ENCODE measurements at regions not wholly inside any gene's neighbourhood (a gene's known extent, or its start where the extent isn't known, plus 50 kb on each side); places are given as distances from the start of the nearest gene placed in this dataset.

GRCh38 chr3:88984832-88985231, 122.6 kb upstream of the EPHA3 start:
- TF ChIP-seq, protein P1, sequence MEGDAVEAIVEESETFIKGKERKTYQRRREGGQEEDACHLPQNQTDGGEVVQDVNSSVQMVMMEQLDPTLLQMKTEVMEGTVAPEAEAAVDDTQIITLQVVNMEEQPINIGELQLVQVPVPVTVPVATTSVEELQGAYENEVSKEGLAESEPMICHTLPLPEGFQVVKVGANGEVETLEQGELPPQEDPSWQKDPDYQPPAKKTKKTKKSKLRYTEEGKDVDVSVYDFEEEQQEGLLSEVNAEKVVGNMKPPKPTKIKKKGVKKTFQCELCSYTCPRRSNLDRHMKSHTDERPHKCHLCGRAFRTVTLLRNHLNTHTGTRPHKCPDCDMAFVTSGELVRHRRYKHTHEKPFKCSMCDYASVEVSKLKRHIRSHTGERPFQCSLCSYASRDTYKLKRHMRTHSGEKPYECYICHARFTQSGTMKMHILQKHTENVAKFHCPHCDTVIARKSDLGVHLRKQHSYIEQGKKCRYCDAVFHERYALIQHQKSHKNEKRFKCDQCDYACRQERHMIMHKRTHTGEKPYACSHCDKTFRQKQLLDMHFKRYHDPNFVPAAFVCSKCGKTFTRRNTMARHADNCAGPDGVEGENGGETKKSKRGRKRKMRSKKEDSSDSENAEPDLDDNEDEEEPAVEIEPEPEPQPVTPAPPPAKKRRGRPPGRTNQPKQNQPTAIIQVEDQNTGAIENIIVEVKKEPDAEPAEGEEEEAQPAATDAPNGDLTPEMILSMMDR (IDR thresholded peaks at IDR 0.05; ENCODE audit: insufficient read depth, low read length) = no peak
- TF ChIP-seq, protein P2, sequence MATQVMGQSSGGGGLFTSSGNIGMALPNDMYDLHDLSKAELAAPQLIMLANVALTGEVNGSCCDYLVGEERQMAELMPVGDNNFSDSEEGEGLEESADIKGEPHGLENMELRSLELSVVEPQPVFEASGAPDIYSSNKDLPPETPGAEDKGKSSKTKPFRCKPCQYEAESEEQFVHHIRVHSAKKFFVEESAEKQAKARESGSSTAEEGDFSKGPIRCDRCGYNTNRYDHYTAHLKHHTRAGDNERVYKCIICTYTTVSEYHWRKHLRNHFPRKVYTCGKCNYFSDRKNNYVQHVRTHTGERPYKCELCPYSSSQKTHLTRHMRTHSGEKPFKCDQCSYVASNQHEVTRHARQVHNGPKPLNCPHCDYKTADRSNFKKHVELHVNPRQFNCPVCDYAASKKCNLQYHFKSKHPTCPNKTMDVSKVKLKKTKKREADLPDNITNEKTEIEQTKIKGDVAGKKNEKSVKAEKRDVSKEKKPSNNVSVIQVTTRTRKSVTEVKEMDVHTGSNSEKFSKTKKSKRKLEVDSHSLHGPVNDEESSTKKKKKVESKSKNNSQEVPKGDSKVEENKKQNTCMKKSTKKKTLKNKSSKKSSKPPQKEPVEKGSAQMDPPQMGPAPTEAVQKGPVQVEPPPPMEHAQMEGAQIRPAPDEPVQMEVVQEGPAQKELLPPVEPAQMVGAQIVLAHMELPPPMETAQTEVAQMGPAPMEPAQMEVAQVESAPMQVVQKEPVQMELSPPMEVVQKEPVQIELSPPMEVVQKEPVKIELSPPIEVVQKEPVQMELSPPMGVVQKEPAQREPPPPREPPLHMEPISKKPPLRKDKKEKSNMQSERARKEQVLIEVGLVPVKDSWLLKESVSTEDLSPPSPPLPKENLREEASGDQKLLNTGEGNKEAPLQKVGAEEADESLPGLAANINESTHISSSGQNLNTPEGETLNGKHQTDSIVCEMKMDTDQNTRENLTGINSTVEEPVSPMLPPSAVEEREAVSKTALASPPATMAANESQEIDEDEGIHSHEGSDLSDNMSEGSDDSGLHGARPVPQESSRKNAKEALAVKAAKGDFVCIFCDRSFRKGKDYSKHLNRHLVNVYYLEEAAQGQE (IDR thresholded peaks at IDR 0.05; ENCODE audit: insufficient replicate concordance, low read depth) = no peak
- no peak for TF ChIP-seq POLR2AphosphoS5 (IDR thresholded peaks at IDR 0.05; ENCODE audit: low read depth)
- TF ChIP-seq GABPA (IDR thresholded peaks at IDR 0.05; ENCODE audit: low read depth) = no peak
- no peak for TF ChIP-seq SPI1 (IDR thresholded peaks at IDR 0.05; ENCODE audit: borderline replicate concordance, low read depth)
